Fibroblast of the aortic adventitia (primary cell): ENCODE measurements at regions not wholly inside any gene's neighbourhood (a gene's known extent, or its start where the extent isn't known, plus 50 kb on each side); places are given as distances from the start of the nearest gene placed in this dataset.
"Not testable (repeated sequence)": the region's sequence is repeated elsewhere in the genome, so short reads cannot be mapped to it uniquely, and the experiment has no call there.

ENCODE experiments used
- DNase-seq: peaks from one replicate; pipeline ENCODE4 v3.0.0-alpha.2; 2010; ENCODE audit warnings: low read depth
- H3K4me3 ChIP-seq: 2 replicates; pipeline ENCODE4 v1.5.1; 2011; ENCODE audit warnings: low read depth, mild to moderate bottlenecking, control low read depth, low read length, moderate library complexity
- CTCF ChIP-seq: IDR thresholded peaks from 2 replicates; pipeline ENCODE4 v1.5.1; 2011; ENCODE audit warnings: mild to moderate bottlenecking, low read length, control low read depth, inconsistent platforms; ENCODE audit not compliant: insufficient read depth

GRCh38 chr6:55943329-55943728, 67.9 kb upstream of the BMP5 start:
- no peak for TF ChIP-seq CTCF
- peak; percentile 63 for DNase-seq
- H3K4me3 ChIP-seq: no peak overlapping the region

GRCh38 chr6:55941702-55942101, 66.3 kb upstream of the BMP5 start:
- H3K4me3 ChIP-seq: no peak overlapping the region
- TF ChIP-seq CTCF: peak; percentile 29
- DNase-seq: peak; percentile 35

- no peak for DNase-seq
- TF ChIP-seq CTCF: no peak
- H3K4me3 ChIP-seq: no peak overlapping the region
Measured at GRCh38 chr6:55937951-55938690, 62.7 kb upstream of the BMP5 start.

- H3K4me3 ChIP-seq: no peak overlapping the region
- TF ChIP-seq CTCF: no peak
- DNase-seq: no peak
Measured at GRCh38 chr6:55937261-55937947, 62.0 kb upstream of the BMP5 start.

- DNase-seq: no peak
- no peak for TF ChIP-seq CTCF
- H3K4me3 ChIP-seq: no peak overlapping the region
Measured at GRCh38 chr6:55931101-55931500, 55.7 kb upstream of the BMP5 start.

- not testable (repeated sequence) for DNase-seq, H3K4me3 ChIP-seq
Measured at GRCh38 chr6:55927713-55928112, 52.3 kb upstream of the BMP5 start.

GRCh38 chr6:55925292-55925691, 49.9 kb upstream of the BMP5 start:
- no peak overlapping the region for H3K4me3 ChIP-seq
- no peak for TF ChIP-seq CTCF
- DNase-seq: peak; percentile 84
